Mammary epithelial cell (primary cell): ENCODE measurements at regions not wholly inside any gene's neighbourhood (a gene's known extent, or its start where the extent isn't known, plus 50 kb on each side); places are given as distances from the start of the nearest gene placed in this dataset.

ENCODE experiments used
- EZH2 ChIP-seq: IDR thresholded peaks from 2 replicates; pipeline ENCODE4 v1.6.1; 2012; ENCODE audit warnings: low read length, inconsistent platforms, borderline replicate concordance
- TF ChIP-seq, protein P1 (sequence below), 2 donors: IDR thresholded peaks in 1 of 2; conservative IDR thresholded peaks in 1 of 2; 2 replicates each; pipeline ENCODE4 v1.5.1; 2011 to 2012; ENCODE audit warnings: inconsistent platforms in 2 of 2, low read length in 2 of 2, mild to moderate bottlenecking in 2 of 2, control low read depth in 1 of 2, low read depth in 1 of 2; ENCODE audit not compliant: insufficient read depth in 1 of 2; ENCODE audit errors: extremely low read depth in 1 of 2

DNA sequence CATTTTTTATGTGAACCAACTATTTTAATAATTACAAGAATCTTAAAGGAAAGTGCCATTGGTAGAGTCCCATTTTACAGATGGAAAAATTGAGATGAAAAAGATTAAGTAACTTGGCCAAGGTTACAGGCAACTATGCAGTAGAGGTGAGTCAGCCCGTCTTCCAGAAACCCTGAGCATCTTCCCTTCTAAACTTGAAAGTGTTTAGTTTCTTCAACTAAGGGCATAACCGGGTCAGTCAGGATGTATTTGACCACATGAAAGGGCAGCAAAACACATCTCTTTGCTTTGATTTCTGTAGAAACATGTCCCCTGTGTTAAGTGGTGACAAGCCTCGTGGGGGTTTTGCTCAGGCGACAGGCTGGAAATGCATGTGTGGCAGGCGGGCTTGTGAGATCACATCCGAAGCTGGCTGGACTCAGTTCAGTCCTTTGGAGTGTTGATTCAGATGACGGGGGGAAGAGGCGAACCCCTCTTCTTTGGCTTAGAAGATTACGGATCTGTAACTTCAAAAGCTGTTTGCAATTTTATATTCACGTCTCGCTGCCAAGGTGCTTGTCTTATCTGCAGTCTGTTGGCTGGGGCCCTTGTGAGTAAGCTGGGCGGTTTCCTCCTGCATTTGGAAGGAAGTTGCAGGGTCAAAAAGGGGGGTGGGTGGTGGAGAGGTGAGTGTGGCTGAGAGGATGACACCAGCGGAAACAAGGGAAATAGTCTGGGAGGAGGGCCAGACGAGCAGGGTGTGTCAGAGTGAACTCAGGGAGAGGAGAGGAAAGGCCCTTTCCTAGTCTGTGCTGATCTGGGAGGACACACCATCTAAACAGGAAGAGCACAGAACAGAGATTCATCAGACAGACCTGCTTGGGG is 78.9 kb upstream of the RPS23 start:
- TF ChIP-seq, protein P1, sequence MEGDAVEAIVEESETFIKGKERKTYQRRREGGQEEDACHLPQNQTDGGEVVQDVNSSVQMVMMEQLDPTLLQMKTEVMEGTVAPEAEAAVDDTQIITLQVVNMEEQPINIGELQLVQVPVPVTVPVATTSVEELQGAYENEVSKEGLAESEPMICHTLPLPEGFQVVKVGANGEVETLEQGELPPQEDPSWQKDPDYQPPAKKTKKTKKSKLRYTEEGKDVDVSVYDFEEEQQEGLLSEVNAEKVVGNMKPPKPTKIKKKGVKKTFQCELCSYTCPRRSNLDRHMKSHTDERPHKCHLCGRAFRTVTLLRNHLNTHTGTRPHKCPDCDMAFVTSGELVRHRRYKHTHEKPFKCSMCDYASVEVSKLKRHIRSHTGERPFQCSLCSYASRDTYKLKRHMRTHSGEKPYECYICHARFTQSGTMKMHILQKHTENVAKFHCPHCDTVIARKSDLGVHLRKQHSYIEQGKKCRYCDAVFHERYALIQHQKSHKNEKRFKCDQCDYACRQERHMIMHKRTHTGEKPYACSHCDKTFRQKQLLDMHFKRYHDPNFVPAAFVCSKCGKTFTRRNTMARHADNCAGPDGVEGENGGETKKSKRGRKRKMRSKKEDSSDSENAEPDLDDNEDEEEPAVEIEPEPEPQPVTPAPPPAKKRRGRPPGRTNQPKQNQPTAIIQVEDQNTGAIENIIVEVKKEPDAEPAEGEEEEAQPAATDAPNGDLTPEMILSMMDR (conservative IDR thresholded peaks at IDR 0.05 in 1 of 2, IDR thresholded peaks at IDR 0.05 in 1 of 2; ENCODE audit: extremely low read depth in 1 of 2, insufficient read depth in 1 of 2, low read depth in 1 of 2, low read length in 2 of 2): no peak
- no peak for TF ChIP-seq EZH2
